SJSA1 (cell line): ENCODE measurements at regions not wholly inside any gene's neighbourhood (a gene's known extent, or its start where the extent isn't known, plus 50 kb on each side); places are given as distances from the start of the nearest gene placed in this dataset.

ENCODE experiments used
- DNase-seq, 2 experiments: peaks; one replicate each; pipeline ENCODE4 v3.0.0-alpha.2; 2015 to 2020; ENCODE audit warnings: low spot score in 2 of 2, low read depth in 1 of 2
- H3K27ac ChIP-seq: fragments of 250-450 bp; sonication (Bioruptor Pico); 2 replicates; pipeline ENCODE4 v1.5.1; 2020; ENCODE audit warnings: mild to moderate bottlenecking, moderate library complexity
- H3K27me3 ChIP-seq: fragments of 250-450 bp; sonication (Bioruptor Pico); replicated peaks from 2 replicates; pipeline ENCODE4 v1.5.1; 2020; ENCODE audit warnings: mild to moderate bottlenecking, moderate library complexity
- H3K36me3 ChIP-seq: fragments of 250-450 bp; sonication (Bioruptor Pico); 2 replicates; pipeline ENCODE4 v1.5.1; 2020; ENCODE audit warnings: mild to moderate bottlenecking
- H3K4me1 ChIP-seq: fragments of 250-450 bp; sonication (Bioruptor Pico); replicated peaks from 2 replicates; pipeline ENCODE4 v1.6.1; 2021; ENCODE audit warnings: mild to moderate bottlenecking
- H3K4me3 ChIP-seq: fragments of 250-450 bp; sonication (Bioruptor Pico); 2 replicates; pipeline ENCODE4 v1.5.1; 2020; ENCODE audit warnings: mild to moderate bottlenecking
- H3K9me3 ChIP-seq: fragments of 250-450 bp; sonication (Bioruptor Pico); replicated peaks from 2 replicates; pipeline ENCODE4 v1.5.1; 2020; ENCODE audit warnings: mild to moderate bottlenecking

- Histone ChIP-seq H3K9me3 (no peaks in the 10 kb centered on the region), H3K27ac (no peak overlapping the region), H3K27me3 (peaks cover 2% of the 10 kb centered on the region; the same call in 1 of the 2 replicates), H3K4me1 (peaks cover 21% of the 10 kb centered on the region), H3K4me3 (no peak overlapping the region), H3K36me3 (no peaks in the 10 kb centered on the region)
- DNase-seq: peak in 1 of 2 experiments; percentile 28
These were observed 75.9 kb upstream of the TNRC6C start for GRCh38 chr17:77882481-77883212.

- no peak overlapping the region for H3K27ac ChIP-seq
- H3K4me1 ChIP-seq: peaks cover 27% of the 10 kb centered on the region
- no peaks in the 10 kb centered on the region for H3K36me3 ChIP-seq
- H3K9me3 ChIP-seq: no peaks in the 10 kb centered on the region
- H3K27me3 ChIP-seq: peaks cover 4% of the 10 kb centered on the region
- DNase-seq: no peak
- H3K4me3 ChIP-seq: no peak overlapping the region
These were observed 75.3 kb upstream of the TNRC6C start for GRCh38 chr17:77883213-77883650.

GRCh38 chr17:77884019-77884418, 74.5 kb upstream of the TNRC6C start:
- peaks cover 9% of the 10 kb centered on the region for H3K27me3 ChIP-seq
- no peak overlapping the region for H3K27ac ChIP-seq
- peaks cover 29% of the 10 kb centered on the region for H3K4me1 ChIP-seq
- H3K4me3 ChIP-seq: no peak overlapping the region
- no peak for DNase-seq
- H3K9me3 ChIP-seq: no peaks in the 10 kb centered on the region
- no peaks in the 10 kb centered on the region for H3K36me3 ChIP-seq

GRCh38 chr17:77884967-77885641, 73.4 kb upstream of the TNRC6C start:
- Histone ChIP-seq H3K4me3 (no peak overlapping the region), H3K36me3 (no peaks in the 10 kb centered on the region), H3K9me3 (no peaks in the 10 kb centered on the region), H3K4me1 (peaks cover 29% of the 10 kb centered on the region), H3K27ac (no peak overlapping the region), H3K27me3 (peaks cover 19% of the 10 kb centered on the region)
- DNase-seq: no peak

- Histone ChIP-seq H3K9me3 (no peaks in the 10 kb centered on the region), H3K36me3 (no peaks in the 10 kb centered on the region), H3K4me3 (no peak overlapping the region), H3K27me3 (peaks cover 20% of the 10 kb centered on the region), H3K27ac (no peak overlapping the region), H3K4me1 (peaks cover 29% of the 10 kb centered on the region)
- DNase-seq: no peak
These were observed 72.7 kb upstream of the TNRC6C start for GRCh38 chr17:77885678-77886386.

- Histone ChIP-seq H3K36me3 (no peaks in the 10 kb centered on the region), H3K4me3 (no peak overlapping the region), H3K9me3 (no peaks in the 10 kb centered on the region), H3K27me3 (peaks cover 20% of the 10 kb centered on the region), H3K4me1 (peaks cover 29% of the 10 kb centered on the region), H3K27ac (no peak overlapping the region)
- no peak for DNase-seq
These were observed 72.1 kb upstream of the TNRC6C start for GRCh38 chr17:77886387-77886728.

GRCh38 chr17:77887110-77887463, 71.4 kb upstream of the TNRC6C start:
- H3K9me3 ChIP-seq: no peaks in the 10 kb centered on the region
- no peak overlapping the region for H3K4me3 ChIP-seq
- no peaks in the 10 kb centered on the region for H3K36me3 ChIP-seq
- H3K27ac ChIP-seq: no peak overlapping the region
- peaks cover 21% of the 10 kb centered on the region for H3K4me1 ChIP-seq
- DNase-seq: no peak
- peaks cover 20% of the 10 kb centered on the region for H3K27me3 ChIP-seq

- Histone ChIP-seq H3K9me3 (no peaks in the 10 kb centered on the region), H3K36me3 (no peaks in the 10 kb centered on the region), H3K4me3 (peak overlapping the region; percentile 33), H3K27ac (no peak overlapping the region), H3K4me1 (peaks cover 16% of the 10 kb centered on the region), H3K27me3 (peaks cover 20% of the 10 kb centered on the region)
- DNase-seq: peak in 1 of 2 experiments; percentile 44
These were observed 70.8 kb upstream of the TNRC6C start for GRCh38 chr17:77887464-77888241.

GRCh38 chr17:77888242-77889134, 70.0 kb upstream of the TNRC6C start:
- Histone ChIP-seq H3K9me3 (no peaks in the 10 kb centered on the region), H3K27me3 (peaks cover 20% of the 10 kb centered on the region), H3K4me1 (peaks cover 13% of the 10 kb centered on the region), H3K27ac (no peak overlapping the region), H3K36me3 (no peaks in the 10 kb centered on the region), H3K4me3 (peak overlapping the region; percentile 33)
- no peak for DNase-seq

- H3K4me3 ChIP-seq: no peak overlapping the region
- no peaks in the 10 kb centered on the region for H3K9me3 ChIP-seq
- H3K4me1 ChIP-seq: peaks cover 13% of the 10 kb centered on the region
- DNase-seq: no peak
- H3K36me3 ChIP-seq: no peaks in the 10 kb centered on the region
- H3K27ac ChIP-seq: no peak overlapping the region
- H3K27me3 ChIP-seq: peaks cover 20% of the 10 kb centered on the region
These were observed 69.4 kb upstream of the TNRC6C start for GRCh38 chr17:77889135-77889505.

GRCh38 chr17:77889866-77890760, 68.4 kb upstream of the TNRC6C start:
- Histone ChIP-seq H3K36me3 (no peaks in the 10 kb centered on the region), H3K27me3 (peaks cover 20% of the 10 kb centered on the region), H3K4me3 (no peak overlapping the region), H3K27ac (no peak overlapping the region), H3K4me1 (peaks cover 13% of the 10 kb centered on the region), H3K9me3 (no peaks in the 10 kb centered on the region)
- no peak for DNase-seq

- Histone ChIP-seq H3K4me3 (no peak overlapping the region), H3K4me1 (peaks cover 13% of the 10 kb centered on the region), H3K9me3 (no peaks in the 10 kb centered on the region), H3K27me3 (peaks cover 20% of the 10 kb centered on the region), H3K27ac (no peak overlapping the region), H3K36me3 (no peaks in the 10 kb centered on the region)
- DNase-seq: no peak
These were observed 67.7 kb upstream of the TNRC6C start for GRCh38 chr17:77890771-77891170.
